ENCODE measurements at regions not wholly inside any gene's neighbourhood (a gene's known extent, or its start where the extent isn't known, plus 50 kb on each side); places are given as distances from the start of the nearest gene placed in this dataset.

- TF ChIP-seq ETV6 (IDR thresholded peaks at IDR 0.05; ENCODE audit: borderline replicate concordance in 1 of 2, low read depth in 2 of 2, low read length in 1 of 2) (no peak), ETV6 (CRISPR knock-in tag; IDR thresholded peaks at IDR 0.05; ENCODE audit: borderline replicate concordance) (no peak), POLR2A (conservative IDR thresholded peaks at IDR 0.05) (no peak), GTF2F1 (IDR thresholded peaks at IDR 0.05; ENCODE audit: low read depth, low read length) (no peak)
These were observed 649.6 kb upstream of the ATXN8OS start for GRCh38 chr13:69458013-69458412.

Measured in K562 (cell line).